ENCODE measurements at regions not wholly inside any gene's neighbourhood (a gene's known extent, or its start where the extent isn't known, plus 50 kb on each side); places are given as distances from the start of the nearest gene placed in this dataset.

DNA sequence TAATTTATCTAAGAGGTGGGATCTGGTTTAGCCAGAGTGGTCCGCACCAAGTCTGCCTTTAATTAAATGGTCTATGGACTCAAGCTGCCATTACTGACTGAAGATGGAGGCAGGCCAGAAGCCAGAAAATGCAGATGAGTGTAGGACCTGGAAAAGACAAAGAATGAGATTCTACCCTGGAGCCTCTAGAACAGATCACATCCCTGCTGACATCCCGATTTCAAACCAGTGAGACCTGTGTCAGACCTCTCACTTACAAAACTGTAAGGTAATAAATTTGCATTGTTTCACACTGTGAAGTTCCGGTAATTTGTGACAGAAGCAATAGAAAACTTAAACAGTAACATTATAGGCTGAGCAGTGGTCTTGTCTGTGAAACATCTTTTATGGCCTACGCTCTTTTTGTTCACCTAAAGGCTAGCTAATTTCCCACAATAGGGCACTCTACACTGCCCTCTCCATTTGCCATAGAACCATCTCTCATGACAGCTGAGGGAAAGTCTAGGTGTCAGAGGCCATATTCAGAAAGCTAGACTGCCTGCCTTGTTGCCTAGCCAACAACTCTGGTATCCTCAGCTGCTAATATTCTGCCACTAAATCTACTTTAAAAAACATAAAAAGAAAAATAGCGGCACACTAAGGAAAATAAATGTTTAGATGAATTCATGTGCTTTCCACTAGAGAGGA, 1396.2 kb upstream of the PIK3C3 start:
- no peak overlapping the region for H3K27ac ChIP-seq
- no peak for DNase-seq (ENCODE audit: low read depth in 1 of 2, low spot score in 2 of 2)
- no peaks in the 10 kb centered on the region for H3K27me3 ChIP-seq (replicated peaks)
- no peaks in the 10 kb centered on the region for H3K4me1 ChIP-seq (replicated peaks)
- H3K9me3 ChIP-seq (replicated peaks) = no peaks in the 10 kb centered on the region
- H3K4me3 ChIP-seq = no peak overlapping the region
- no peaks in the 10 kb centered on the region for H3K36me3 ChIP-seq

DNA sequence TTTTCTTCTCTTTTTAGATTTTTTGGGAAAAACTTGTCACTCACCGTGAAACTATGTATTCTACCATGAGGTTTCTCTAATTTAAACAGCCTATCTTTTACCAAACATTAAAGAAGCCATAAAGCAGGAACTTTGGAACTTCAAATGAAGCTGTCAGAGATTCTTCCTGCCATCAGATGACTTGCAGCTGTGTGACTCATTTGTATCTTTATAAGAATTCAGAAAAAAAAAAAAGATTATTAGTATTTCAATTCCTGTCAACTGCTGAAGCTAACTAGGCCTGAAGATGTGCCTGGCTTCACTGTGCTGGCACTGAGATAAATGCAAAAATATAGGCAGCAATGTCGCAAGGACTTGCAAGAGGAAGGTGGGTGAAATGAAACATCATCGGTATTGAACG, 1399.1 kb upstream of the PIK3C3 start:
- no peak for DNase-seq (ENCODE audit: low read depth in 1 of 2, low spot score in 2 of 2)
- H3K36me3 ChIP-seq = no peaks in the 10 kb centered on the region
- H3K4me3 ChIP-seq = no peak overlapping the region
- no peaks in the 10 kb centered on the region for H3K9me3 ChIP-seq (replicated peaks)
- no peaks in the 10 kb centered on the region for H3K4me1 ChIP-seq (replicated peaks)
- no peaks in the 10 kb centered on the region for H3K27me3 ChIP-seq (replicated peaks)
- no peak overlapping the region for H3K27ac ChIP-seq

DNA sequence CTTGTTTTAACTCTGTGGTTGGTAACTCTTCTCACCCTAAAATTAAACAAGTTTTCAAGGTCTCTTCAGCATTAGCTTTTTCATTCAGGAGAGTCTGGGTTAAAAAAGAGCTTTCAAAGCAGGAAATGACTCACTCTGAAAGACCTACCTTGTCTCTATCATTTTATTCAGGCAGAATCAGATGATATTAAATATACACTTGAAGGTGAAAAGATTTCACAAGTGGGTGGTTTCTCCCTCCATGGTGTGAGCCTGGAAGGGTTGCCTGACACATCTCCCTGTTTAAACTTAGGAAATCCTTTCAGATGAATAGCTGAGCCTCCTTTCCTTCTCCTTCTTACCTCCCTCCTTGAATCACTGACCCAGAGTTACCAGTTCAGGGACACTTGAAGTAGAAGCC, 1402.0 kb upstream of the PIK3C3 start:
- H3K4me3 ChIP-seq = no peak overlapping the region
- H3K4me1 ChIP-seq (replicated peaks) = no peaks in the 10 kb centered on the region
- H3K27me3 ChIP-seq (replicated peaks) = no peaks in the 10 kb centered on the region
- no peak for DNase-seq (ENCODE audit: low read depth in 1 of 2, low spot score in 2 of 2)
- H3K9me3 ChIP-seq (replicated peaks) = no peaks in the 10 kb centered on the region
- no peak overlapping the region for H3K27ac ChIP-seq
- H3K36me3 ChIP-seq = no peaks in the 10 kb centered on the region

DNA sequence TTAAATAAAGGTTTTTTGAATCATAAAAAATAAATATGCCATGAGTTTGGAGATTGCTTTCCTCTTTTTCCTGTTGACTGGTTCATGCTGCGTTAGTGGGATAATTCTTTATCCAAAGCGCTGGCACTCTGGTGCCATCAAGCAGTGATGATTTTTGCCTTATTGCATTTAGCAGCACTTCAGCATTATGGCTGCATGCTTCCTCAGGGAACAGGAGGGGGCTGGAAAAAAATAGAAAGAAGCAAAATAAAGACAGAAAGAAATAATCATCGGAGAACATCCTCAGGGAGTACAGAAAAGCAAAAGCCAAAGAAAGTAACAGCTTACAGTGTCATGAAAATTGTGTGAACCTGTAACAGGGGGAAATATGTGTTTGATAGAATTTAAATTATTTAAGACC, 1408.2 kb upstream of the PIK3C3 start:
- no peak overlapping the region for H3K4me3 ChIP-seq

DNA sequence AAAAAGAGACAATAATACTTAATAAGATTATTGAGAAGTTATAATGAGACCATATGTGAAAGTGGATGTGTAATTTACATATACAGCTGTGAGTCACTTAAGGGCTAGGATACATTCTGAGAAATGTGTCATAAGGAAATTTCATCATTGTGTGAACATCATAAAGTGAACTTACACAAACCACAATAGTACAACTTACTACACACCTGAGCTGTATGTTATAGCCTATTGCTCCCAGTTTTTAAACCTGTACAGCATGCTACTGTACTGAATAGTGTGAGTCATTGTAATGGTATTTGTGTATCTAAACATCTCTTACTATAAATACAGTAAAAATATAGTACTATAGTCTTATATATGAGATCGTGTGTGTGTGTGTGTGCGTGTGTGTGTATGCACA, 1420.3 kb upstream of the PIK3C3 start:
- Histone ChIP-seq H3K4me1 (replicated peaks) (no peaks in the 10 kb centered on the region), H3K27ac (no peak overlapping the region), H3K4me3 (no peak overlapping the region), H3K27me3 (replicated peaks) (no peaks in the 10 kb centered on the region), H3K9me3 (replicated peaks) (no peaks in the 10 kb centered on the region), H3K36me3 (no peaks in the 10 kb centered on the region)
- no peak for DNase-seq (ENCODE audit: low read depth in 1 of 2, low spot score in 2 of 2)

More for the DNA sequence above, 1408.2 kb upstream of the PIK3C3 start:
- no peak for DNase-seq (ENCODE audit: low read depth in 1 of 2, low spot score in 2 of 2)
- H3K36me3 ChIP-seq = no peaks in the 10 kb centered on the region
- no peak overlapping the region for H3K27ac ChIP-seq
- H3K27me3 ChIP-seq (replicated peaks) = no peaks in the 10 kb centered on the region
- H3K4me1 ChIP-seq (replicated peaks) = no peaks in the 10 kb centered on the region
- no peaks in the 10 kb centered on the region for H3K9me3 ChIP-seq (replicated peaks)

DNA sequence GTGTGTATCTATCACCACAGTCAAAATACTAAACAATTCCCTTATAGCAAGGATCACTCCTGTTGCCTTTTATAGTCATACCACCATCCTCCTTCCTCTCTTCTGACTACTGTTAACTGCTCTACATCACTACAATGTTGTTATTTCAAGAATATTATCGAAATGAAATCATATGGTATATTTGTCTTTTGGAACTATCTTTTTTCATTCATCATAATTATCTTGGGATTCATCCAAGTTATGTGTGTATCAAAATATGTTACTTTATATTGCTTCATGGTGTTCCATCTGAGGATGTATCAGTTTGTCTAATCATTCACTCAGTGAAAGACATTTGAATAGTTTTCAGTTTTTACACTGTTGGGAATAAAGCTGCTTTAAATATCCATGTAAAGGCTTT, 1423.0 kb upstream of the PIK3C3 start:
- DNase-seq (ENCODE audit: low read depth in 1 of 2, low spot score in 2 of 2) = no peak
- no peak overlapping the region for H3K4me3 ChIP-seq
- no peaks in the 10 kb centered on the region for H3K27me3 ChIP-seq (replicated peaks)

DNA sequence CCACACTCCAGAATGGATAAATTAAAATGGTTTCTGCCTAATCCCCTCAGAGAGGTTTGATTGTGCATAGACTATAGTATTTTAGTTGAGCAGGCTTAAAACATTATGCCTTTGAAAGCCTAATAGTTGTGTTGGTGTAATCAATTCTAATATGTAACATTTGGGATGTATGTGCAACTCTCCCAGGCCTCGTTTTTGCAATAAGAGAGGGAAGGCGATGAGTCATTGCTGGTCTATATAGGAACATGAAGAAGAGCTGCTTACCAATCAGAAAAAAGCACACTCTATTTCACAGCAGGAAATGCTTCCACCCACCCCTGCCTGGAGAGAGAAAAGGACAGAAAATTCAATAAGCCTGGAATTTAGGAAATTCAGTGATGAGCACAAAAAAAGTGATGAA, 1424.0 kb upstream of the PIK3C3 start:
- H3K27me3 ChIP-seq (replicated peaks) = no peaks in the 10 kb centered on the region
- H3K36me3 ChIP-seq = no peaks in the 10 kb centered on the region
- H3K27ac ChIP-seq = no peak overlapping the region
- H3K4me1 ChIP-seq (replicated peaks) = no peaks in the 10 kb centered on the region
- DNase-seq (ENCODE audit: low read depth in 1 of 2, low spot score in 2 of 2) = no peak
- H3K4me3 ChIP-seq = no peak overlapping the region
- no peaks in the 10 kb centered on the region for H3K9me3 ChIP-seq (replicated peaks)

More for the DNA sequence above, 1423.0 kb upstream of the PIK3C3 start:
- Histone ChIP-seq H3K36me3 (no peaks in the 10 kb centered on the region), H3K4me1 (replicated peaks) (no peaks in the 10 kb centered on the region), H3K9me3 (replicated peaks) (no peaks in the 10 kb centered on the region), H3K27ac (no peak overlapping the region)

DNA sequence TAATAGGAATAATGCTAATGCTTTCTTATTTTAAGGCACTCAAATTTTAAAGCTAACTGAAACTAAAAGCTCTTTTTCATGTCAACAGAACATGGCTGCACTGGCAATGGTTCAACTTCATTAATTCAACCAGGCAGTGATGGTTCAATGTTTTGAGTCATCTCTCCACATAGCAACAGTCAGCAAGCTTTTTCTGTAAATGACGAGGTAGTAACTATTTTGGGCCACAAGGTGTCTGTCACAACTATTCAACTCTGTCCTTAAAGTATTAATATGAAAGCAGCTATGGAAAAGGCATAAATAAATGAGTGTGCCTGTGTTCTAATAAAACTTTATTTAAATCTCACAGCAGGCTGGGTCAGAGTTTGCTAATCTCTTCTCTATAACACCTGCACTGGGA, 1425.6 kb upstream of the PIK3C3 start:
- Histone ChIP-seq H3K4me1 (replicated peaks) (no peaks in the 10 kb centered on the region), H3K36me3 (no peaks in the 10 kb centered on the region), H3K27ac (no peak overlapping the region), H3K4me3 (no peak overlapping the region), H3K9me3 (replicated peaks) (no peaks in the 10 kb centered on the region), H3K27me3 (replicated peaks) (no peaks in the 10 kb centered on the region)
- no peak for DNase-seq (ENCODE audit: low read depth in 1 of 2, low spot score in 2 of 2)

DNA sequence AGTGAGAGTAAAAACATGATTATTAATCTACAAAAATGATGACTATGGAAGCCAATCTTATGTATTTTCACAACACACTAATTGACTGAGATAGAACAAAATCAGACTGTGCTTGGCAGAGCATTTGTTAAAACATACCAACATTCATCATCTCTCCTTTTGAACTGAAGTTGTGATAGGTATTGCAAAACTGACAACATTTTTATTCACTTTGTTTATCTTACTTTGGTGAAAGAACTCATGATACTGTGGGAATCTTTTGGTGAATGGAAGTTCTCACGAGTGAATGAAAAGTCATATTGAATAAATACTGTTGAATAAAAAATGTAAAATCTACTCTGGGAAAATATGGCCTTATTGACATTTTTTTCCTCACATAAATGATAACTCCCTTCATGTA, 1430.2 kb upstream of the PIK3C3 start:
- no peak for DNase-seq (ENCODE audit: low read depth in 1 of 2, low spot score in 2 of 2)
- Histone ChIP-seq H3K9me3 (replicated peaks) (no peaks in the 10 kb centered on the region), H3K36me3 (no peaks in the 10 kb centered on the region), H3K4me1 (replicated peaks) (no peaks in the 10 kb centered on the region), H3K27me3 (replicated peaks) (no peaks in the 10 kb centered on the region), H3K4me3 (no peak overlapping the region), H3K27ac (no peak overlapping the region)

DNA sequence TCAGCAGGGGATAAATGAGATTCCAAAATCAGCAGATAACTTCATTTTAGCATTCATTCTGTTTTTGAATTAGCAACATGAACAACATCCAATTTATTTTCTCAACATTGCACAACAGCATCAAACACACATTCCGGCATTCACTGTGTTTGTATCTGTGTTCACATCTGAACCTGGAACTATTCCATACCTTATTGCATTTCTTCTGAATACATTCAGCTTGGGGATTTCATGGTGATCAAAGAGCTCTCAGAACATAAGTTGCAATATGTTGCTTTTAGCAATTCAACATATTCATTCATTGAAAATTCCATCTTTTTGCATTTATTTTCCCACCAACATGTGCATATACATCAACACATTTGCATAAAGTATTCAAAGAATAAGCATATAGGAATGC, 1431.7 kb upstream of the PIK3C3 start:
- Histone ChIP-seq H3K27me3 (replicated peaks) (no peaks in the 10 kb centered on the region), H3K36me3 (no peaks in the 10 kb centered on the region), H3K27ac (no peak overlapping the region), H3K9me3 (replicated peaks) (no peaks in the 10 kb centered on the region), H3K4me1 (replicated peaks) (no peaks in the 10 kb centered on the region), H3K4me3 (no peak overlapping the region)
- DNase-seq (ENCODE audit: low read depth in 1 of 2, low spot score in 2 of 2) = no peak

DNA sequence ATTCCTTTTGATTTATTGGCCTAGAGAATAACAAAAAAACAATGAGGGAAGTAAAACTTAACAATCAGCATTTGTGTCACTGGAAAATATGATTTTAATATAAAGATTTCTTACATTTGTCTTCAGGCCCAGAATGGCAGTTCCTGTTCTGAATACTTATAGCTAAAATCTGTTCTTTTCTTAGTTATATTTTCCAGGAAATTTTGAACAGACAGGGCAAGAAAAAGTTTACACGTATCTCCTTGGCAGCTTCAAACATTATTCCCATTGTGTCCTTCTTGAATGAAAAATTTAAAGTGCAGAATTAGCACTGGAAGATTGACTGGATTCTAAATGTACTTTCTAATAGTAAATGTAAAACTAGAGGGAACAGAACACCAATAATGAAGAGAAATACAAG, 1454.0 kb upstream of the PIK3C3 start:
- no peak for DNase-seq (ENCODE audit: low read depth in 1 of 2, low spot score in 2 of 2)
- no peak overlapping the region for H3K27ac ChIP-seq
- H3K9me3 ChIP-seq (replicated peaks) = no peaks in the 10 kb centered on the region
- H3K36me3 ChIP-seq = no peaks in the 10 kb centered on the region
- no peaks in the 10 kb centered on the region for H3K4me1 ChIP-seq (replicated peaks)
- H3K4me3 ChIP-seq = no peak overlapping the region
- no peaks in the 10 kb centered on the region for H3K27me3 ChIP-seq (replicated peaks)

DNA sequence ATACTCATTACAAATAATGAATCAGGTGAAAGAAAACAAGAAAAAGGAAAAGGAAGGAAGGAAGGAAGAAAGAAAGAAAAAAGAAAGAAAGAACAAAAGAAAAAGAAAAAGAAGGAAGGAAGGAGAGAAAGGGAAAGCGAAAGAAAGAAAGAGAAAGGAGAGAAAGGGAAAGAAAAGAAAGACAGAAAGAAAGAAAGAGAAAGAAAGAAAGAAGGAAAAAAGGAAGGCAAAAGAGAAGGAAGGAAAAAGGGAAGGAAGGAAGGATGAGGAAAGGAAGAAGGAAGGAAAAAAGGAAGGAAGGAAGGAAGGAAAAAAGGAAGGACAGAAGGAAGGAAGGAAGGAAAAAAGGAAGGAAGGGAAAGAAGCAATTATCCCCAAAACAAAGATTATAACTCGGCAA, 1460.4 kb upstream of the PIK3C3 start:
- Histone ChIP-seq H3K4me1 (replicated peaks) (no peaks in the 10 kb centered on the region), H3K4me3 (no peak overlapping the region), H3K27me3 (replicated peaks) (no peaks in the 10 kb centered on the region), H3K27ac (no peak overlapping the region), H3K9me3 (replicated peaks) (no peaks in the 10 kb centered on the region), H3K36me3 (no peaks in the 10 kb centered on the region)
- no peak for DNase-seq (ENCODE audit: low read depth in 1 of 2, low spot score in 2 of 2)

DNA sequence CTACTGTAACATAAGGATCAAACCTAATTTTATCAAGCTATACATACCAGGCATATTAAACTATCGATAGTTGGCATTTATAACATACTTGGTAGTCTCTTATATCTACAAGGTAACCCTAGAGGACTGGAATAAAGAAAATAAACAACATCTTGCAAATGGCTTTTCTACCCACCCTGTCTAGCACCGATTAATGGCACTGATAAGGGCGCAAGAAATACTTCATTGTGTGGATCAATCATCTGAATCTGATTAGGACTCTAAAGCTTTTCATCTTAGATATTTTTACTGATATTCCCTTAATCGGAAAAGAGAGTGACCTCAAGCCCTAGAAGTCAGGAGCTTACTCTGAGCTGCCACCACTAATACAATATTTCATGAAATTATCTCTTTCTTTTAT, 1461.7 kb upstream of the PIK3C3 start:
- H3K4me1 ChIP-seq (replicated peaks) = no peaks in the 10 kb centered on the region
- DNase-seq (ENCODE audit: low read depth in 1 of 2, low spot score in 2 of 2) = no peak

DNA sequence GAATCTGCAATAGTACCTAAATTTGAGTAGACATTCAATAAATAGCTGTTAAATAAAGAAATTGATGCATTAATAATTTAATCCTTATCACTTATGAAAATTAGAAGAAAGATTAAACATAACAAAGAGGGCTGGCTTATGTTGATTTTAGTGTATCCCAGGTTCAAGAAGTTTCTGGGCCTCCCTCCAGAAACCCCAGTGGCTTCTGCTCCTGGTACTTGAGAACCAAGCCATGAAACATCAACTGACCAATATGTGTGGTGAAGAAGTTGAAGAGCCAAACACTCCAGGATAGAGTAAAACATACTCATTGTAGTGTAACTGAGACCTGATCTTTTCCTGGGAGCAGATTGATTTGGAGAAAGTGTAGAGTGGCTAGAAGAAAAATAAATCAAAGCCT, 1465.7 kb upstream of the PIK3C3 start:
- no peaks in the 10 kb centered on the region for H3K36me3 ChIP-seq
- H3K4me1 ChIP-seq (replicated peaks) = no peaks in the 10 kb centered on the region
- no peak overlapping the region for H3K4me3 ChIP-seq
- no peaks in the 10 kb centered on the region for H3K27me3 ChIP-seq (replicated peaks)
- DNase-seq (ENCODE audit: low read depth in 1 of 2, low spot score in 2 of 2) = no peak
- H3K27ac ChIP-seq = no peak overlapping the region
- H3K9me3 ChIP-seq (replicated peaks) = no peaks in the 10 kb centered on the region

More for the DNA sequence above, 1461.7 kb upstream of the PIK3C3 start:
- no peaks in the 10 kb centered on the region for H3K27me3 ChIP-seq (replicated peaks)
- H3K27ac ChIP-seq = no peak overlapping the region
- H3K9me3 ChIP-seq (replicated peaks) = no peaks in the 10 kb centered on the region
- no peak overlapping the region for H3K4me3 ChIP-seq
- H3K36me3 ChIP-seq = no peaks in the 10 kb centered on the region

DNA sequence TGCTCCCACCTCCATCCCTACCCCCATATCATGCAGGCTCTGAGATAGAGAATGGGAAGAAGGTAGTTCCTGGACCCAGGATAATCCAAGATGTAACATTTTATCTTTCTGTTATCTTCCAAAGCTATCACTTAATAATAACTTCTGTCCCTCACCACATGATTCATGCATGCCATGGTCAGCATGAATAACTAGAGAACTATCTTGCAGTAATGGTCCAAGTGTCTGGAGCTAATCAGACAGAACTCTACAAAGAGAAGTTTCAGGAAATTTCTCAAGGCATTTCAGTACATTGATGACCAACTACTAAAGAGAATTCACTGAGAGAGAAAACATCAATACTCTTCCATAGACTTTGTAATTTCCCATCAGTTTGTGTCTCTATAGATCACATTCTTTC, 1469.7 kb upstream of the PIK3C3 start:
- Histone ChIP-seq H3K4me1 (replicated peaks) (no peaks in the 10 kb centered on the region), H3K4me3 (no peak overlapping the region), H3K27ac (no peak overlapping the region), H3K36me3 (no peaks in the 10 kb centered on the region), H3K27me3 (replicated peaks) (no peaks in the 10 kb centered on the region), H3K9me3 (replicated peaks) (no peaks in the 10 kb centered on the region)
- no peak for DNase-seq (ENCODE audit: low read depth in 1 of 2, low spot score in 2 of 2)
